GM18519 (cell line): ENCODE measurements at regions not wholly inside any gene's neighbourhood (a gene's known extent, or its start where the extent isn't known, plus 50 kb on each side); places are given as distances from the start of the nearest gene placed in this dataset.
"Not testable (repeated sequence)": the region's sequence is repeated elsewhere in the genome, so short reads cannot be mapped to it uniquely, and the experiment has no call there.

ENCODE experiments used
- ATAC-seq: cut with Tn5 transposase; IDR thresholded peaks from one replicate; pipeline ENCODE4 v1.9.1; 2021; ENCODE audit warnings: mild to moderate bottlenecking, moderate library complexity; ENCODE audit not compliant: unreplicated experiment, low FRiP score

DNA sequence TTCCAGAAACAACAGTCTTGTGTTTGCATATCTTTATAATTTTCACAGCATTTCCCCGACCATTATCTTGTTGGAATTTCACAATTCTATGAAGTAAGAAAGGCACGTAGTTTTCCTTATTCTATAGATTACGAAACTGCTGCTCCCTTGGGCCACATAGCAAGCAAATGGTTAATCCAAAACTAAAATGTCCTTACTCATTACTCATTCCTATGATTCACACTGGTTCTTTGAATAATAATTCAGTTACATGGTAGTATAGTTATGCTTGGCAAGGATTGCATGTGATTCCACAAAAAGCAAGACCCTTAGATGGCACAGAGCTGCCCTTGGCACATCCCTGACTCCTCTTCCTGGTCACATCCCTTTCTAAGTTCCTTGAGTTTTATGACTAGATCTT lies 51.2 kb downstream of the OR13H1 start:
- no peak for ATAC-seq

DNA sequence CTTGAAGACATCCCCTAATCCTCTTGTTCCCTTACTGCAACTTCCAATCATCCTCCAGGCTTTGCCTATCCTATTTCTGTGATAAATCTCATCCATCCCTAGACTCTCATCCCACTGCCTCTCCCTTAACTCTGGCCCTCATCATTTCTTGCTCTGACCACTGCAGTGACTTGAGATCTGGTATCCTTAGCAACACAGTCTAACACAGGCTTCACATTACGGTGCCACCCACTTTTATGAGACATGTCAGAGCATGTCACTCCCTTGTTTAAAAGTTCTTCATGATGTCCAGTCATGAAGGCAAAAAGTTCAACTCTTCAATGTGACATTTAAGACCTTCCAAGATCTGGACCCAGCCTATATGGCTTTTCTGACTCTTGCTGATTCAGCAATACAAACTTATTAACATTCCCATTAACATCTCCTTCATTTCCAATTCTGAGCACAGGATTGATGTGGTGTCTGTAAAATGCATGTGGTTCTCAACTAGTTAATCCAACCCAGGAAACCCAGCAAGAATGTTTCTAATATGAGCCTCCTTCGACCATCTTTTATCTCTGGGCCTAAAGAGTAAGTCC lies 64.0 kb downstream of the OR13H1 start:
- ATAC-seq = no peak

DNA sequence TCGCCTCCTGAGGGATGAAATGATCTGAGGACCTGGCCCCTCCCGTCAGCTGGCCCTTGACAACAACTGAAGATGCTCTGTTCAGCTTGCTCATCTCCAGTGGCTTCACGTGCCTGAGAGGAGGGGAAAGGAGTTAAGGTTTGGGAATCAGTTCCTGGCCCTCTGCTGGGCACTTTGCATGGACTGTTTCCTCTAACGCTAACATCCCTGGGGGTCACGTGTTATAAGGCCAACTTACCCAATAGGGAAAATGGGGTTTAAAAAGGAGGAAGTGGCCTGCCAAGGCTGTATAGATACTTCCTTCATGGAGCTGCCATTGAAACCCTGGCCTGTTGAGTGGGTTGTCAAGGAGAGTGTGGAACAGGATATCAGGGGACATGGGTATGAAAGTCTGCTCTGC lies 65.6 kb downstream of the OR13H1 start:
- no peak for ATAC-seq

DNA sequence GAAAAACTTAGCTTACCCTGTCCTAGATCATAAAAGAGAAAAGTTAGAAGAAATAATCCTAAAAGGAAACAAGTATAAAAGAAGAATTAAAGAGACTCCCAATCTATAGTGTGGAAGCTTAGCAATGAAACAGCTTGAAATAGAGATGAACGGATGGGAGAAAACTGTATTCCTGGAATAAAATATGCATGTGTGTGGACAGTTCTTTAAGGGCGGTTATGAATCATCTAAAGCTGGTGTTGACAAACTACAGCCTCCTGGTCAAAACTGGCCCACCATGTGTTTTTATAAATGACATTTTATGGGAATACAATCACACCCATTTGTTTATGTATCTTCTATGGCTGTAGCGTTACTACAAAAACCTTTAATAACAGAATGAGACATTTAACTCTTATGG lies 69.4 kb downstream of the OR13H1 start:
- ATAC-seq = no peak

DNA sequence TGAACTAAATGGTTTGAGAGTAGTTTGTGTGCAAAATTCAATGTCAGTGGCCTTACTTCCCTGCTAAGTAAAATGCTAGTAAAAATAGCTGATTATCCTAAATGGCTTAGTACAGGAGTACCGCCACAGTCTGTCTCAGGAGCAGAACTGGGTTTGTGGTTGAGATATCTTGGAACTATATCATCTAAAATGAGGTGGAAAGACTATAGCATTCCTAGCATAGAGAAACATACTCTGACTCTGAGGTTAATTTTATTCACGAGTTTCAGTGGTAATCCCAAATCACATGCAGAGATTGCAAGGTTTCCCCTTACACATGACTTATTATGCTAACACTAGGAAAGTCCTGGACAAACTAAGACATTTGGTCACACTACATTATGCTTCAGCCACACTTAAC lies 70.4 kb downstream of the OR13H1 start:
- no peak for ATAC-seq

DNA sequence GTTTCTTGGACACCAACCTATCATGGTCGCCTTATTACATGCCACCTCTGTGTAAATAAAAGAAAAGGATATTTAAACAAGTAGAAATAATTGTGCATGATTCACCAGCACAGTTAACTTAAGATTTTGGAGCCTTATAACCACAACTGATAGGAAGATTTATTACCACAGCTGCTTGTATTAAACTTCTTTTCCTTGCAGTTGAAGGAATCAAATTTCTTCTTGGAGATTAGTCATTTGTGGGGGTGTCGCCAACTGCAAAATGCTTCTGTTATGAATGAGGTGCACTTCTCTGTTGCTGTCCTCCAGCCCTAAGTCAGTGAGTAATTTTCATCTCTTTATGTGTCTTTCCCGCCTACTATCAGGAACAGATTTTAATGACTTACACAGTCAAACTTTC lies 73.3 kb downstream of the OR13H1 start:
- ATAC-seq = no peak

DNA sequence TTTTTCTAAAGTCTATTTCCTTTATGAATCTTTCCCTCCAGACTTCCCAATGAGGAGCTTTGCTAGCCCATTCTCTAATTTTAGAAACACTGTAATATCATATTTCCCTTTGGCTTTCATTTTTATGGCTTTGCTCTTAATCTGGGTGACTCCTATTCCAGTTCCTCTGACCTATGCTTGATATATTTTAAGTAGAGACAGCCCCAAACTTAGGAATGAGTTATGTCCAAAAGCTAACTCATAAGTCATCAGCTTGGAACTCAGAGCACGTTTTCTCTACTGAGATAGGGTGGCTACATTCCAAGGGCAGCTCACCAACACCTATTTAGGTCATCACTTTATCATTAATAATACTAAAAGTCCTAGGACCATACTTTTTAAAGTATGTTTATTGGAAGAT lies 77.8 kb downstream of the OR13H1 start:
- ATAC-seq = no peak

DNA sequence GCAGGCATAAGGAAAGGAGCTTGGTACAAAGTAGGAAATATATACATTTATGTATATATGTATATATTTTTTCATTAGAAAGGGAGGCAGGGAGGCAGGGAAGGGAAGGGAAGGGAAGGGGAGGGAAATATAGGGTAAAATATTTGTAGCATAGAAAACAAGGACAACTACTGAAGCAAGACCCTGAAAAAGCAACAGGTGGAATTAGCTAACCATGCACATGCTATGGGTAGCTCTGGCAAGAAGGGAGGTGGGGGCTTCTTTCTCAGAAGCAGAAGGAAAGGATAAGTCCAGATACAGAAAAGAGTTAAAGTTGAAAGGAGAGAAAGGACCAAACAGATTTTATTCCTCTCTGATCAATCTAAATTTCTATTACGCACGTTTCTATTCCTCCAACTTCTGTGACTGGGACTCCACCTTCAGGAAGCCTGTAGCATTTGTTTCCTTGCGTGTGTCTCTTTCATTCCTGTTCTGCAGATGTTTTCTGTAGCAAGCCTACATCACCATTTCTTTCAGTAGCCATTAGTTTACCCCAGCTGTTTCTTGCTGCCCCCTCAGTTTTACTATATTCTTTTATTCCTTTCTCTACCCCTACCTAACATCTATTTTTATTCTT lies 82.9 kb downstream of the OR13H1 start:
- no peak for ATAC-seq

DNA sequence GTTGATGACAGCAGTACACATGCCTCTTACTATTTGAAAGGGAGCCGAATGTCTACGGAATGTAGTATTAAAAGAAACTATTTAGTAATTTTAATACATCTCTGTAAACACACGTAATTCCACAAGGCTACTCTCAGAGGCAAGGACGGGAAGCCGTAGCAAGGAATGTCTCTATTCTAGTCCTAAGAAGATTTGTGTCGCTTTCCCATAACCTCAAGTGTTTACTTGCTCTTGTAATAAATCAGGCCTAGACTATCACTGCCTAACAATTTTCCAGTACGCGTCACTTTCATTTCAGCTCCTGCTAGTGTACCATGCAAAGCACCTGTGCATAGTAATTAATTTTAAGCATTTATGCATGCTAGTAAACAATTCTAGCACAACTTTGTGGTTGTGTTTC lies 86.7 kb downstream of the OR13H1 start:
- ATAC-seq = no peak

DNA sequence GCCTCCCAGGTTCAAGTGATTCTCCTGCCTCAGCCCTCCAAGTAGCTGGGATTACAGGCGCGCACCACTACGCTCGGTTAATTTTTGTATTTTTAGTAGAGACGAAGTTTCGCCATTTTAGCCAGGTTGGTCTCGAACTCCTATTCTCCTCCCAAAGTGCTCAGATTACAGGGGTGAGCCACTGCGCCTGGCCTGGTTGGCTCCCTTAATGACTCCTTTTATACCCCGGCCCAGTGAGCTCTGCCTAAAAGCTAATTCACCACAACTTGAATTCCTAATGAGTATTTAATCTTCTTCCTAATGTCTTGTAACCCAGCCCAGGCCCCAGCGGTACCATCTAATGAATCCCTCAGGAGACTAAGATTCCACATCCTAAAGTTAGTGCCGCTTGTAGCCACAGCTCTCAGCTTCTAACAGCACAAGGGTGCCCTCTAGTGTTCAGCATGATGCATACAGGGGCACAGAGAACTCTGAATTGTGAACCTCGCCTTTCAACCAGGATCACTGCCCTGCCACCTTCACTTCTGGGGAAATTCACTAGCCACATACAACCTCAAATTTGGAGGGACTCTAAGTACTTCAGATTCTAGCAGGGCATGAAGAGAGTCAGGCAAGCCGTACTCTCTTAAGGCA lies 89.5 kb downstream of the OR13H1 start:
- ATAC-seq = peak; percentile 81

DNA sequence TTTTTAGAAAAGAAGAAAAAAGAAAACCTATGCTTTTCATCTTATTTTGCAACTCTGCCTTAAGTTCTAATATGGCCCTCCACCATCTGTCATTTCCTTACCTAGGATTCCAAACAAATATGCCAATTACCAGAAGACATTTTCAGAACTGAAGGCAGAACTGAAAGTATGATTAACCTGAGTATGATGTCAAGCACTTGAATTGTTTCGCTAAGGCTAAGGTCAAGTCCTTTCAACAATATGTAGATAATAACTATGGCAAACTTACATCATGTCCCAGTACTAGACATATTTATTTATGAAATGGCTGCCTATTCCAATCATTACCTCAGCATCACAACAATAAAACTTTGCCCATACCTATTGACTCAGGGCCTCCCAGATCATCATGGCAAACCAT lies 91.0 kb downstream of the OR13H1 start:
- no peak for ATAC-seq

DNA sequence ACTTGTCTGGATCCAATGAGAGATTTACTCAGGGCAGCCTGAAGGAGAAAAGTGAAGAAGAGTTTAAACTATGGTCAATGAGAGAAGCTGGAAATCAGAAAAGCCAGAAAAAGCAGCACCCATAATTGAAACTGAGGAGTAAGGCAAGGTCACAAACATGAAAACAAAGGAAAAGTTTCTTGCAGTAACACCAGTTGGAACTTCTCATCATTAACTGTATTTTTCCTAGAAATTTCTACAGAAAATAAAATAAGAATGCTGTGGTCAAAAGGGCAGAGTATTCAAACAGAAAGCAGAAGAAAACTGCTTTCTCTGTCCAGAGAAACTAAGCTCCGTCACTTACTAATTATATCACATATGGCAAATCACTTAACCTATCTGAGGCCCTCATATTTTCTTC lies 102.2 kb downstream of the OR13H1 start:
- ATAC-seq = no peak

DNA sequence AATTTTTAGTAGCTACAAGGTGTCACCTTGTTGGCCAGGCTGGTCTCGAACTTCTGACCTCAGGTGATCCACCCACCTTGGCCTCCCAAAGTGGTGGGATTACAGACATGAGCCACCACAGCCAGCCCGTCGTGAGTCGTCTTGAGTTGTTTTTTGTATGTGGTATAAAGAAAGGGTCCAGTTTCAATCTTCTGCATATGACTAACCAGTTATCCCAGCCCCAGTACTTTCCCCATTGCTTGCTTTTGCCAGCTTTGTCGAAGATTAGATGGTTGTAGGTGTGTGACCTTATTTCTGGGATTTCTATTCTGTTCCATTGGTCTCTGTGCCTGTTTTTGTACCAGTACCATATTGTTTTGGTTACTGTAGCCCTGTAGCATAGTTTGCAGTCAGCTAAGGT lies 105.9 kb downstream of the OR13H1 start:
- no peak for ATAC-seq

DNA sequence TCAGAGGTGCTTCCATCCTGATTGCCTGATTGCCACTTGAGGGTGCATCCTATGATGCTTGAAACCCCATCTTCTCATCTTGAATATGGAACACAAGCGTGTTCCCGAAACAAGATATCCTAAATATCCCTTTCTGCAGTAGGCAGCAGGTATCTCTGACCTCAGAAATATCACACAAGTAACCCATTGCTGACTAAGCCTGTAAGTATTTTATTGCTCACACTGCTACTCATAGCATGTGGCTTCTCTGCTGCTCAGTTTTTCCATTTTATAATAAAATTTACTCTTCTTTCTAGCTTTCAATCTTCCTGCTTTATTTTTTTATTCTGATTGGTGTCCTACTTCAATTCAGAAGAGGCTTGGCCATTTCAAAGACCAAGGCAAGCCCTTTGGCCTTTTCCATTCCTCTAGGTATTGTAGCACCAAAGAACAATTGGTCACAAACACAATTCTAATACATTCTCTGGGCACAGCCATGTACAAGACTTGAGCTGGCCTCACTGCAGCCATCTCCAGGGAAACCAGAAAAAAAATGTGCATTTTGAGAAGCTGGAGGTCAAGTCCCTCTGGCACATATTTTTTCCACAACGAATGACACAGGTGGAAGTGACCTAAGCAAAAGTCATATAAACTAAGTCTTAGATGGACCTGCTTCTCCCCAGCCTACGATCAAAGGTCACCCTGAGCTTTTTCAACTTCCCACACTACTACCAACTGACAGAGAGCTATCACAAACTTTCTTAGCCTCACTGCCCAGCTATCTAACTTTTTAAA lies 107.0 kb downstream of the OR13H1 start:
- ATAC-seq = no peak

DNA sequence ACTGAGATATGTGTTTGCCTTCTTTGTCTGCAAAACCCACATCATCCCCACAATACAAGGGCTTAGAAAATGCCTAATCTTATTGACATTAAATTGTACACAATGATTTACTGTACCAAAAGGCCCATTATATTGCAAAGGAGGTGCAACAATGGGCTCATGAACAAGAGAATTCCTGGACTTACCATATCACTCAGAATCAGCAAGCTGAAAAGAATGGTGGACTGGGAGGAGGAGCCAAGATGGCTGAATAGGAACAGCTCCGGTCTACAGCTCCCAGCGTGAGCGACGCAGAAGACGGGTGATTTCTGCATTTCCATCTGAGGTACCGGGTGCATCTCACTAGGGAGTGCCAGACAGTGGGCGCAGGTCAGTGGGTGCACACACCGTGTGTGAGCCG lies 119.9 kb downstream of the OR13H1 start:
- not testable (repeated sequence) for ATAC-seq

DNA sequence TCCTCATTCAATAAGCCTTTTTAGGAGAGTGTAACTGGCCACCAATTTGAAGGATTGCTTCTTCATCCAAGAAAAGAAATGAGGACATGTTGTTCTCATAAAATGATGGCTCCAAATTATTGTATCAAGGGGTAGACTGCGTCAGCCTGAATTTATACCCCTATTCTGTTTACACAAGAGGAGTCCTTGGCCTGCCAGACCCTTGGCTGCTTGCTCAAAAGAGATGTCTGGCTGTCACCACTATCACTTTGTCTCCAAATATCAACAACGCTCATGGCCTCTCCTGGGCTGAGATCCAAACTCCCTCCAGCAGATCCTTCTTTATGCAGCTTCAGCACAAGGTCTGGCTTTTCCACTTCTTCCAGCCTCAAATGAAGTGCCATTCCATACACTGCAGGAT lies 127.9 kb downstream of the OR13H1 start:
- ATAC-seq = no peak

DNA sequence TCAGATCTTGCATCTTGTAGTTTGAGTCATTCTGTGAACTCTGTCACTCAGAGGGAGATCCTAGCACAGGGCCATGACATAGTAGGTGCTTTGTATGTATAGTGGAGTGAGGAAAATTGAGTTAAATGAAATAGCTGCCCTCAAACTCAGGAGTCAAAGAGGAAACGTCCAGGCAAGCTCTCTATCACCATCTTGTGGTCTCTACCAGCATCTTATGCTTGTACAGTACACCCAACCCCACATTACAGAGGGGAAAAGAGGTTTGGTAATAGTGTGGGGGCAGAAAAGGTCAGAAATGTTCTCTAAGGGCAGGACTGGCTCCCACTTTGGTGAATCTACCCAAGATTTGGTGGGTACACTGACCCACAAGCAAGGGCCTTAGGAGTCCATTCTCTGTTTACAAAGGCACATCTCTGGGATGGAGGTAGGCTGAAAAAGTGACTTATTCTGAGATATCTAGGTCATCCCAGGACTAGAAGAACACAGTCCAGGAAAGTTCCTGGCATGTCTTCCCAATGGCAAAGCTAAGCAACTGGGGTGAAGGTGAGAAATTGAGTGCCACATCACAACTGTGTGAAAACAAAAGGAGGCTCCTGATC lies 131.8 kb downstream of the OR13H1 start:
- ATAC-seq = no peak

DNA sequence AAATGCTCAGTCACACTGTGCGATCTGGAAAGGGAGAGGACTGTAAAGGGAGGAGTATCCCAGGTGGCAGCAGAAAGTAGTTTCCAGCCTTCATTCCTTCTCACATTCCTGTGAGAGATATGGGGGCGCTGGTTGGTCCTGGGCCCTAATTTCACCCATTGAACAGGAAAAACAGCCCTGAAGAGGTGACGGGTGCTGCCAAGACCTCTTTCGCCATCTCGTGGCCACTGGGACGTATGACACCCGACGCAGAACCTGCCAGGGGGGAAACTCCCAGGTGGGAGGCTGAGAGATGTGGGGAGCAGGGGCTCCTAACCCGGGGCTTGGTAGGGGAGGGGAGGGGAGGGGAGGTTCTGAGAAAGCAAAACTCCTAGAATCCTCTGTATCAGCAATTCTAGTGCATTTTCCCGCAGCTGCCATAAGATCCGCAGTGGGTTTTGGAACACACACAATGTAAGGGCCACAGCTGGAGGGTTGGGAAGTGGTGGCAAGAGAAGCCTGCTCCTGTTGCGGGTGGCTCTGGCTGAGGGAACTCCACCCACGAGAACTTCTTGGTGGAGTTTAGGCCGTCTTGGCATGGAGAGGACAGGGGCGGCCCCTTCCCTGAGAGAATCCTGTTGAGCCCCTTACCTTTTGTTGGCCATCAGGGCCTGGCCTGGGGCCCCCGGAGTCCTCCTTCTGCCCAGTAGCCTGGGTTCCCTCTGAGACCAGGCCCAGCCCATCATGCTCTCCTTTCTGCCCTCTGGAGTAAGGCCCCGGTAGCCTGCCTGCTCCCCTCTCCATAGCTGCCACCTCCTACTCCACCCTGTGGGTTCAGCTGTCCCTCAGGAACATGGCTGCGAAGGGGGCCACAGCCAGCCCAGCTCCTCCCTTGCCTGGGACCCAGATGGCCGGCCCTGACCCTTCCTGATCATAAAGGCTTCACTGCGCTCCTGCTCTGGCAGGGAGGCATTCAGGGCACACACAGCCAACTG lies 134.1 kb downstream of the OR13H1 start:
- peak; percentile 65 for ATAC-seq

DNA sequence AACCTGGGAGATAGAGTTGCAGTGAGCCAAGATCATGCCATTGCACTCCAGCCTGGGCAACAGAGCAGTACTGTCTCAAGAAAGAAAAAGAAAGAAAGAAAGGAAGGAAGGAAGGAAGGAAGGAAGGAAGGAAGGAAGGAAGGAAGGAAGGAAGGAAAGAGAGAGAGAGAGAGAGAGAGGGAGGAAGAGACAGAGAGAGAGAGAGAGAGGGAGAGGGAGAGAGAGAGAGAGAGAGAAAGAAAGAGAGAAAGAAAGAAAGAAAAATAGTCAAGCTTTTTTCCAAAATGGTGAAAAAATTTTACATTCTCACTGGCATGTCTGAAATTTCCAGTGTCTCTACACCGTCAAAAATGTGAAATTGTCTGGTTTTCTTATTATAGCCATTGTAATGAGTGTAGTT lies 138.9 kb downstream of the OR13H1 start:
- ATAC-seq = not testable (repeated sequence)

DNA sequence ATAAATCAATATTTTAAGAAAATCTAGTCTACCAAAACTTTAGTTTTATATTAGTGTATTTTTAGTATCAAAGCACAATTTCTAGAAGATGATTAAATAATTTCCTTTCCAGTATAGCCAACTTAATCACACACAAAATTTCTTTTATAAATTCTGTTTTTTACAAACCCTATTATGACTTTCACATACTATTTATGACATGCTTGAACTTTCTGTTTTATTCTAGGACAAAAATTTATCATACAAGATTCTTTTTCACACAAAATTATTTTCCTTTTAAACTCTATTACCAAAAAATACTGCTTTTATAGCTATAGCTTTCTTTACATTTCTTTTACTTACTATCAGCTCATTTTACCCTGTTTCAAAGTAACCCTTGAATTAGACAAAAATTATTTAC lies 149.5 kb downstream of the OR13H1 start:
- no peak for ATAC-seq
